ENCODE measurements at regions not wholly inside any gene's neighbourhood (a gene's known extent, or its start where the extent isn't known, plus 50 kb on each side); places are given as distances from the start of the nearest gene placed in this dataset.
A peak's percentile ranks its signal among the peaks of the same experiment; 100 is the strongest.

DNA sequence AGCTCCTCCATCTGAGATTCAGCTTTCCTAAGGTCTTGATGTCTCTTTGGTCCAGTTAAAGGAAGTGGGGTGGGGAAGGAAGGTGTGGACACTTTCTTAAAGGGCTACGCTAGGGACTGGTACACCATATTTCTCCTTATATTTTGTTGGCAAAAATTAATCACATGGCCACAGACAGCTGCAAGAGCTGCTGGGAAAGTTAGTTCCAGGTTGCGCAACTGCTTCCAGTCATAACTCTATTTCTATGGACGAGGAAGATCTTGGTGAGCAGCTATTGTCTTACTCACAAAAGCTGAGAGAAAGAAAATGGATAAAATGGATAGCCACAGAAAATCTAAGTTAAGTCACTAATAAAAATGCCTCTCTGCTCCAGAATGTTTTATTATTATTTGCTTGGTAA is 60.7 kb upstream of the PPM1B start:
- Histone ChIP-seq H3K9ac (ENCODE audit: insufficient read depth in 1 of 2, low read length in 2 of 2) (no peak overlapping the region), H3K27me3 (ENCODE audit: control insufficient read depth in 3 of 3, insufficient read depth in 3 of 3, low read length in 2 of 3) (peaks cover 0 to 3% (median 0%) of the 10 kb centered on the region in 3 donors), H3K4me3 (no peak overlapping the region), H3K27ac (ENCODE audit: low read depth in 1 of 2, low read length in 1 of 2) (no peak overlapping the region), H3K4me1 (ENCODE audit: control insufficient read depth in 5 of 5, insufficient read depth in 5 of 5, low read length in 5 of 5) (no peaks in the 10 kb centered on the region), H3K9me3 (ENCODE audit: control insufficient read depth in 4 of 4, insufficient read depth in 3 of 4, low read length in 3 of 4) (no peaks in the 10 kb centered on the region), H3K36me3 (ENCODE audit: control insufficient read depth in 4 of 4, insufficient read depth in 4 of 4, low read length in 4 of 4) (no peaks in the 10 kb centered on the region)
- DNase-seq (no peak), ATAC-seq (ENCODE audit: insufficient read depth, low FRiP score) (no peak)
- WGBS, 2 donors: 66 to 74% methylated on average over 3 of the region's 3 CpGs
- TF ChIP-seq, protein P1, sequence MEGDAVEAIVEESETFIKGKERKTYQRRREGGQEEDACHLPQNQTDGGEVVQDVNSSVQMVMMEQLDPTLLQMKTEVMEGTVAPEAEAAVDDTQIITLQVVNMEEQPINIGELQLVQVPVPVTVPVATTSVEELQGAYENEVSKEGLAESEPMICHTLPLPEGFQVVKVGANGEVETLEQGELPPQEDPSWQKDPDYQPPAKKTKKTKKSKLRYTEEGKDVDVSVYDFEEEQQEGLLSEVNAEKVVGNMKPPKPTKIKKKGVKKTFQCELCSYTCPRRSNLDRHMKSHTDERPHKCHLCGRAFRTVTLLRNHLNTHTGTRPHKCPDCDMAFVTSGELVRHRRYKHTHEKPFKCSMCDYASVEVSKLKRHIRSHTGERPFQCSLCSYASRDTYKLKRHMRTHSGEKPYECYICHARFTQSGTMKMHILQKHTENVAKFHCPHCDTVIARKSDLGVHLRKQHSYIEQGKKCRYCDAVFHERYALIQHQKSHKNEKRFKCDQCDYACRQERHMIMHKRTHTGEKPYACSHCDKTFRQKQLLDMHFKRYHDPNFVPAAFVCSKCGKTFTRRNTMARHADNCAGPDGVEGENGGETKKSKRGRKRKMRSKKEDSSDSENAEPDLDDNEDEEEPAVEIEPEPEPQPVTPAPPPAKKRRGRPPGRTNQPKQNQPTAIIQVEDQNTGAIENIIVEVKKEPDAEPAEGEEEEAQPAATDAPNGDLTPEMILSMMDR (IDR thresholded peaks at IDR 0.05; ENCODE audit: control extremely low read depth, extremely low read depth): no peak

GRCh38 chr2:44109166-44109565 is 59.5 kb upstream of the PPM1B start:
- WGBS, 2 donors: 85 to 93% methylated on average over 3 of the region's 3 CpGs
- ATAC-seq (ENCODE audit: insufficient read depth, low FRiP score) (no peak), DNase-seq (no peak)
- no peak overlapping the region for H3K27ac ChIP-seq (ENCODE audit: low read depth in 1 of 2, low read length in 1 of 2)
- TF ChIP-seq, protein P1 (IDR thresholded peaks at IDR 0.05; ENCODE audit: control extremely low read depth, extremely low read depth): no peak
- H3K9ac ChIP-seq (ENCODE audit: insufficient read depth in 1 of 2, low read length in 2 of 2): no peak overlapping the region
- no peaks in the 10 kb centered on the region for H3K36me3 ChIP-seq (ENCODE audit: control insufficient read depth in 4 of 4, insufficient read depth in 4 of 4, low read length in 4 of 4)
- peaks cover 0 to 3% (median 0%) of the 10 kb centered on the region in 3 donors for H3K27me3 ChIP-seq (ENCODE audit: control insufficient read depth in 3 of 3, insufficient read depth in 3 of 3, low read length in 2 of 3)
- H3K4me1 ChIP-seq (ENCODE audit: control insufficient read depth in 5 of 5, insufficient read depth in 5 of 5, low read length in 5 of 5): no peaks in the 10 kb centered on the region
- no peak overlapping the region for H3K4me3 ChIP-seq
- no peaks in the 10 kb centered on the region for H3K9me3 ChIP-seq (ENCODE audit: control insufficient read depth in 4 of 4, insufficient read depth in 3 of 4, low read length in 3 of 4)

- DNase-seq (no peak), ATAC-seq (ENCODE audit: insufficient read depth, low FRiP score) (no peak)
- Histone ChIP-seq H3K27me3 (ENCODE audit: control insufficient read depth in 3 of 3, insufficient read depth in 3 of 3, low read length in 2 of 3) (peaks cover 0 to 3% (median 0%) of the 10 kb centered on the region in 3 donors), H3K4me1 (ENCODE audit: control insufficient read depth in 5 of 5, insufficient read depth in 5 of 5, low read length in 5 of 5) (no peaks in the 10 kb centered on the region), H3K27ac (ENCODE audit: low read depth in 1 of 2, low read length in 1 of 2) (no peak overlapping the region), H3K4me3 (no peak overlapping the region), H3K36me3 (ENCODE audit: control insufficient read depth in 4 of 4, insufficient read depth in 4 of 4, low read length in 4 of 4) (no peaks in the 10 kb centered on the region), H3K9me3 (ENCODE audit: control insufficient read depth in 4 of 4, insufficient read depth in 3 of 4, low read length in 3 of 4) (no peaks in the 10 kb centered on the region), H3K9ac (ENCODE audit: insufficient read depth in 1 of 2, low read length in 2 of 2) (no peak overlapping the region)
- TF ChIP-seq, protein P1 (IDR thresholded peaks at IDR 0.05; ENCODE audit: control extremely low read depth, extremely low read depth): no peak
- 37 to 63% methylated on average over 2 of the region's 2 CpGs for WGBS, 2 donors
Measured at GRCh38 chr2:44110444-44110843, 58.2 kb upstream of the PPM1B start.

DNA sequence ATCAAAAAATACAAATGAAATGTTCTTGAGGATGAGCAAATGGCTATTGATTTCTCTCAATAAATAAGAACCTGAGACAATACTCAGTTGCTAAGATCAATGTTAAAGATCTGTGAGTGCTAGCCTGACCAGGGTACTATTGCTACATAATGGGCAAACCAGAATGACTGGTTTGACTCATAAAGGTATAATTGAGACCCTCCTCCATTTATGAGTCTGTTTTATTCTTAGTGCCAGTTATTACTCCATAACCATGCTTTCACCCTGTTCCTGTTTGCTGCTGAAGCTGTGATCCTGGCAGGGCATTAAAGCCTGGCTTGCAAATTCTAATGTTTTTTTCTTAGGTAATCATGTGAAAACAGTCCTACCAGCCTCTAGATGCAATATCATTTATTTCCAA is 56.6 kb upstream of the PPM1B start:
- Histone ChIP-seq H3K27me3 (ENCODE audit: control insufficient read depth in 3 of 3, insufficient read depth in 3 of 3, low read length in 2 of 3) (peaks cover 0 to 3% (median 0%) of the 10 kb centered on the region in 3 donors), H3K4me1 (ENCODE audit: control insufficient read depth in 5 of 5, insufficient read depth in 5 of 5, low read length in 5 of 5) (no peaks in the 10 kb centered on the region), H3K9me3 (ENCODE audit: control insufficient read depth in 4 of 4, insufficient read depth in 3 of 4, low read length in 3 of 4) (no peaks in the 10 kb centered on the region), H3K9ac (ENCODE audit: insufficient read depth in 1 of 2, low read length in 2 of 2) (no peak overlapping the region), H3K36me3 (ENCODE audit: control insufficient read depth in 4 of 4, insufficient read depth in 4 of 4, low read length in 4 of 4) (no peaks in the 10 kb centered on the region), H3K27ac (ENCODE audit: low read depth in 1 of 2, low read length in 1 of 2) (no peak overlapping the region), H3K4me3 (no peak overlapping the region)
- TF ChIP-seq, protein P1 (IDR thresholded peaks at IDR 0.05; ENCODE audit: control extremely low read depth, extremely low read depth): no peak
- DNase-seq (peak in 1 of 3 donors; percentile 10), ATAC-seq (ENCODE audit: insufficient read depth, low FRiP score) (no peak)

Measured in lung (tissue), 11 donors.